ENCODE measurements at regions not wholly inside any gene's neighbourhood (a gene's known extent, or its start where the extent isn't known, plus 50 kb on each side); places are given as distances from the start of the nearest gene placed in this dataset.

DNA sequence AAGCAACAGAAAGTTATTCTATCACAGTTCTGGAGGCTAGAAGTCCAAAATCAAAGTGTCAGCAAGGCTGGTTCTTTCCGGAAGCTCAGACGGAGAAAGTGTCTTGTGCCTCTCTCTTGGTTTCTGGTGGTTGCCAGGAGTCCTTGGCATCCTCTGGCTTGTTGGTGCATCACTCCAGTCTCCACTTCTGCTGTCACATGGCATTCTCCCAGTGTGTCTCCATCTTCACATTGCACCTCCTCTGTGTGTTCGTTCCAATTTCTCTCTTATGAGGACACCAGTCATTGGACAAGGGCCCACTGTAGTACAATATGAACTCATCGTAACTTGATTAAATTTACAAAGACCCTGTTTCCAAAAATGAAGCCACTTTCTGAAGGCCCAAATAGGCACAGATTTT lies 175.4 kb upstream of the ATP5MC3 start:
- TF ChIP-seq, protein P1, sequence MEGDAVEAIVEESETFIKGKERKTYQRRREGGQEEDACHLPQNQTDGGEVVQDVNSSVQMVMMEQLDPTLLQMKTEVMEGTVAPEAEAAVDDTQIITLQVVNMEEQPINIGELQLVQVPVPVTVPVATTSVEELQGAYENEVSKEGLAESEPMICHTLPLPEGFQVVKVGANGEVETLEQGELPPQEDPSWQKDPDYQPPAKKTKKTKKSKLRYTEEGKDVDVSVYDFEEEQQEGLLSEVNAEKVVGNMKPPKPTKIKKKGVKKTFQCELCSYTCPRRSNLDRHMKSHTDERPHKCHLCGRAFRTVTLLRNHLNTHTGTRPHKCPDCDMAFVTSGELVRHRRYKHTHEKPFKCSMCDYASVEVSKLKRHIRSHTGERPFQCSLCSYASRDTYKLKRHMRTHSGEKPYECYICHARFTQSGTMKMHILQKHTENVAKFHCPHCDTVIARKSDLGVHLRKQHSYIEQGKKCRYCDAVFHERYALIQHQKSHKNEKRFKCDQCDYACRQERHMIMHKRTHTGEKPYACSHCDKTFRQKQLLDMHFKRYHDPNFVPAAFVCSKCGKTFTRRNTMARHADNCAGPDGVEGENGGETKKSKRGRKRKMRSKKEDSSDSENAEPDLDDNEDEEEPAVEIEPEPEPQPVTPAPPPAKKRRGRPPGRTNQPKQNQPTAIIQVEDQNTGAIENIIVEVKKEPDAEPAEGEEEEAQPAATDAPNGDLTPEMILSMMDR (IDR thresholded peaks at IDR 0.05): no peak
- no peak for TF ChIP-seq POLR2A (IDR thresholded peaks at IDR 0.05)
- no peak for TF ChIP-seq POLR2AphosphoS5 (IDR thresholded peaks at IDR 0.05)
